Thoracic aorta (tissue), 2 donors: ENCODE measurements at regions not wholly inside any gene's neighbourhood (a gene's known extent, or its start where the extent isn't known, plus 50 kb on each side); places are given as distances from the start of the nearest gene placed in this dataset.
"Not testable (repeated sequence)": the region's sequence is repeated elsewhere in the genome, so short reads cannot be mapped to it uniquely, and the experiment has no call there.

ENCODE experiments used
- ATAC-seq: fragments of 150-250 bp; one replicate; pipeline ENCODE4 v1.8.0; 2017; ENCODE audit warnings: low read depth; ENCODE audit not compliant: insufficient number of reproducible peaks, low FRiP score
- DNase-seq: peaks from one replicate; pipeline ENCODE4 v3.0.0-alpha.2; 2020; ENCODE audit warnings: low spot score
- H3K27ac ChIP-seq, 2 donors: fragments of 200-600 bp; sonication (generic); 1 replicate in 1 of 2; 2 replicates in 1 of 2; pipeline ENCODE4 v1.5.1; 2016; ENCODE audit warnings: mild to moderate bottlenecking in 2 of 2, moderate library complexity in 2 of 2
- H3K27me3 ChIP-seq: fragments of 200-600 bp; sonication (generic); replicated peaks from 2 replicates; pipeline ENCODE4 v1.6.0; 2016; ENCODE audit warnings: mild to moderate bottlenecking; ENCODE audit not compliant: insufficient read depth
- H3K36me3 ChIP-seq: fragments of 200-600 bp; sonication (generic); one replicate; pipeline ENCODE4 v1.5.1; 2016
- H3K4me1 ChIP-seq, 2 donors: fragments of 200-600 bp; sonication (generic); 1 replicate in 1 of 2; 2 replicates in 1 of 2; pipeline versions ENCODE4 v1.5.1 to v1.6.0; 2016; ENCODE audit warnings: low read depth in 2 of 2, mild to moderate bottlenecking in 1 of 2; ENCODE audit not compliant: control insufficient read depth in 1 of 2
- H3K4me3 ChIP-seq: fragments of 200-600 bp; sonication (generic); 2 replicates; pipeline ENCODE4 v1.5.1; 2016; ENCODE audit warnings: mild to moderate bottlenecking
- H3K9me3 ChIP-seq: fragments of 200-600 bp; sonication (generic); 2 replicates; pipeline ENCODE4 v1.5.1; 2016
- TF ChIP-seq, protein P1 (sequence below): fragments of 200-600 bp; sonication (generic); IDR thresholded peaks from one replicate; pipeline ENCODE4 v1.5.1; 2019; ENCODE audit warnings: antibody characterized with exemption

DNA sequence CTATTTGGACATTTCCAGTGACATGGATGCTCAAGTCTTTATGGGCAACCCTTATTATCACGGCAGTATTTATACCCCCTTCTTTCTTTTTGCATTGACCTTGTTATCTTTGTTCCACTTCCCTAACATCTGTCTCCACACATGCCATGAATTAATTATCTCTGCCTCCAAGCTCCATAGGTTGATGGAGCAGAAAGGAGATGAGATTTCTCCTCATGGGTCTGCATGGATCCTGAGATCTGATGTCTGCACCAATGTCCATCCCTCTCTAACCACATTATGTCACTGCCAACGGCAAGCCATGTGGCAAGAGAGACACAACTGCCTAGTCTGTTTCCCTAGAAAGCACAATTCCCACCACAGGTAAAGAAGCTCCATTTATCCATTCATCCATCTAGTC, 416.8 kb upstream of the ASIC2 start:
- H3K4me1 ChIP-seq = no peaks in the 10 kb centered on the region
- no peaks in the 10 kb centered on the region for H3K9me3 ChIP-seq
- TF ChIP-seq, protein P1, sequence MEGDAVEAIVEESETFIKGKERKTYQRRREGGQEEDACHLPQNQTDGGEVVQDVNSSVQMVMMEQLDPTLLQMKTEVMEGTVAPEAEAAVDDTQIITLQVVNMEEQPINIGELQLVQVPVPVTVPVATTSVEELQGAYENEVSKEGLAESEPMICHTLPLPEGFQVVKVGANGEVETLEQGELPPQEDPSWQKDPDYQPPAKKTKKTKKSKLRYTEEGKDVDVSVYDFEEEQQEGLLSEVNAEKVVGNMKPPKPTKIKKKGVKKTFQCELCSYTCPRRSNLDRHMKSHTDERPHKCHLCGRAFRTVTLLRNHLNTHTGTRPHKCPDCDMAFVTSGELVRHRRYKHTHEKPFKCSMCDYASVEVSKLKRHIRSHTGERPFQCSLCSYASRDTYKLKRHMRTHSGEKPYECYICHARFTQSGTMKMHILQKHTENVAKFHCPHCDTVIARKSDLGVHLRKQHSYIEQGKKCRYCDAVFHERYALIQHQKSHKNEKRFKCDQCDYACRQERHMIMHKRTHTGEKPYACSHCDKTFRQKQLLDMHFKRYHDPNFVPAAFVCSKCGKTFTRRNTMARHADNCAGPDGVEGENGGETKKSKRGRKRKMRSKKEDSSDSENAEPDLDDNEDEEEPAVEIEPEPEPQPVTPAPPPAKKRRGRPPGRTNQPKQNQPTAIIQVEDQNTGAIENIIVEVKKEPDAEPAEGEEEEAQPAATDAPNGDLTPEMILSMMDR = no peak
- no peak for DNase-seq
- H3K4me3 ChIP-seq = no peak overlapping the region
- no peak overlapping the region for H3K27ac ChIP-seq
- no peaks in the 10 kb centered on the region for H3K27me3 ChIP-seq
- no peaks in the 10 kb centered on the region for H3K36me3 ChIP-seq
- no peak for ATAC-seq

GRCh38 chr17:33712120-33712519, 419.0 kb upstream of the ASIC2 start:
- DNase-seq = no peak
- H3K27ac ChIP-seq = no peak overlapping the region
- ATAC-seq = no peak
- H3K27me3 ChIP-seq = no peaks in the 10 kb centered on the region
- H3K36me3 ChIP-seq = no peaks in the 10 kb centered on the region
- H3K9me3 ChIP-seq = no peaks in the 10 kb centered on the region
- no peaks in the 10 kb centered on the region for H3K4me1 ChIP-seq
- no peak overlapping the region for H3K4me3 ChIP-seq
- TF ChIP-seq, protein P1 = no peak

DNA sequence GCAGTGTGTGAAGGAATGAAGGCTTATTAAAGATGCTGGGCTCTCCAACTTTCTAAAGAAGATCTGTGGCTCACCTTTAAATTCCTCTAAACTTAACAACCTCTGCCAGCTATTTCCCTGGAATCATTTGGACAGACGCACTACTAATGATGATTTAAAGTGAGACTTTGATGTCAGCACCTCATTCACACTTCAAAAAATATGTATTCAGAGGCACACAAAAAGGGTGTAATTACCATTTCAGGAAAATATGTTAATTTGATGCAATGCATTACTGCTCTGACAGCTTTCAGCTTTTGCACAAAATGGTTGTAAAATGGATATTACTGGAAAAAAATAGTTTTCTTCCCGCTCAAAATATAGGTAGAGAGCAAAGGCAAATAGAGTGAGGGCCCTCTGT, 423.9 kb upstream of the ASIC2 start:
- Histone ChIP-seq H3K9me3 (no peaks in the 10 kb centered on the region), H3K36me3 (no peaks in the 10 kb centered on the region), H3K27ac (no peak overlapping the region), H3K4me3 (no peak overlapping the region), H3K4me1 (no peaks in the 10 kb centered on the region), H3K27me3 (no peaks in the 10 kb centered on the region)
- no peak for ATAC-seq
- no peak for DNase-seq
- TF ChIP-seq, protein P1 = no peak

DNA sequence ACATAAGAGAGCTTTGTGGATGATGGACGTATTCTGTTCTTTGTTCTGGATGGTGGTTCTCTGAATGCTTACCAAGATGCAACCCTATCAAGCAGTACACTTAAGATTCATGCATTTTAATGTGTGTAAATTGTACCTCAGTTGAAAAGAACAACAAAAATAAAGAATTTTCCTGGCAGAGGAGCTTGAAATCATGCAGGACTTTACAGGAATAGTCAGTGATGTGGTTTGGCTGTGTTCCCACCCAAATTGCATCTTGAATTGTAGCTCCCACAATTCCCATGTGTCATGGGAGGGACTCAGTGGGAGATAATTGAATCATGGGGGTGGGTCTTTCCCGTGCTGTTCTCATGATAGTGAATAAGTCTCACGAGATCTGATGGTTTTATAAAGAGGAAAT, 430.6 kb upstream of the ASIC2 start:
- not testable (repeated sequence) for H3K9me3 ChIP-seq, DNase-seq, H3K36me3 ChIP-seq, ATAC-seq, H3K4me1 ChIP-seq, H3K4me3 ChIP-seq, H3K27ac ChIP-seq, H3K27me3 ChIP-seq

DNA sequence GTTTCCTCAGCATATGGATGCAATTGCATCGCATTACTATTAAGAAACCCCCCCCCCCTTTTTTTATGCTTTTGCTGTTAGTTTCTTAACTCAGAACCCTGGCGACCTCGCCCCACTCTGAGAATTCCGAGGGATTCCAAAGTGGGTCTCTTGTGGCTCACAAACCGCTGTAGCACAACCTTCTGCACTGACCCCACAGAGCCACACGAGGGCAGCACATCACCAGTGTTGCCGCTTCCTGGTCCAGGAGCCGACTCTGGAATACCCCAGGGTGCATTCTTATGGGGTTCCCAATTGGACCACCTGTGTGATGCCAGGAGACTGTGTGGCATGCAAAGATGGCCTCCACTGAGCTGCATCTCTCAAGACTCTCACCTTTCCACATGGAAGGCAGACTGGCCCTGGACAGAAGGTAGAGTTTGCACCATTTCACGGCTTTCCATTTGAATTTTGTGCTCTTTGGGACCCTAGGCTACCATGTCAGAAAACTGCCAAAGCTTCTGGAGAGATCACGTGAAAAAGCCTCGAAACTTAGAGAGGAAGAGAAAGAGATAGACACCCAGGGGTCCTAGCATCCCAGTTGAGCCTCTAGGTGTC, 432.7 kb upstream of the ASIC2 start:
- no peaks in the 10 kb centered on the region for H3K4me1 ChIP-seq
- DNase-seq (no peak), ATAC-seq (no peak)
- TF ChIP-seq, protein P1 = no peak
- H3K27ac ChIP-seq = no peak overlapping the region
- no peaks in the 10 kb centered on the region for H3K27me3 ChIP-seq
- H3K9me3 ChIP-seq = no peaks in the 10 kb centered on the region
- no peaks in the 10 kb centered on the region for H3K36me3 ChIP-seq
- no peak overlapping the region for H3K4me3 ChIP-seq

GRCh38 chr17:33730131-33730530, 437.0 kb upstream of the ASIC2 start:
- no peaks in the 10 kb centered on the region for H3K4me1 ChIP-seq
- ATAC-seq (no peak), DNase-seq (no peak)
- H3K9me3 ChIP-seq = no peaks in the 10 kb centered on the region
- TF ChIP-seq, protein P1 = no peak
- H3K36me3 ChIP-seq = no peaks in the 10 kb centered on the region
- no peaks in the 10 kb centered on the region for H3K27me3 ChIP-seq
- no peak overlapping the region for H3K4me3 ChIP-seq
- H3K27ac ChIP-seq = no peak overlapping the region
